ENCODE measurements at regions not wholly inside any gene's neighbourhood (a gene's known extent, or its start where the extent isn't known, plus 50 kb on each side); places are given as distances from the start of the nearest gene placed in this dataset.
"Not testable (repeated sequence)": the region's sequence is repeated elsewhere in the genome, so short reads cannot be mapped to it uniquely, and the experiment has no call there.

GRCh38 chr6:28659250-28659566 is 133.5 kb downstream of the GPX5 start:
- no peak for DNase-seq

- DNase-seq, result no peak
Observed at GRCh38 chr6:28661097-28661713, 135.5 kb downstream of the GPX5 start.

- no peak for DNase-seq
Observed at GRCh38 chr6:28664870-28665396, 139.3 kb downstream of the GPX5 start.

GRCh38 chr6:28673417-28673786 is 147.7 kb downstream of the GPX5 start:
- DNase-seq, result no peak

GRCh38 chr6:28673787-28674671 is 148.3 kb downstream of the GPX5 start:
- DNase-seq, result no peak

GRCh38 chr6:28675600-28675999 is 149.9 kb downstream of the GPX5 start:
- DNase-seq, result no peak

GRCh38 chr6:28682542-28682941 is 156.9 kb downstream of the GPX5 start:
- no peak for DNase-seq

GRCh38 chr6:28682956-28683685 is 157.4 kb downstream of the GPX5 start:
- DNase-seq, result not testable (repeated sequence)

GRCh38 chr6:28683945-28684538 is 158.4 kb downstream of the GPX5 start:
- peak; percentile 29 for DNase-seq

GRCh38 chr6:28685960-28686359 is 160.3 kb downstream of the GPX5 start:
- DNase-seq, result not testable (repeated sequence)

- not testable (repeated sequence) for DNase-seq
Observed at GRCh38 chr6:28686446-28687027, 160.9 kb downstream of the GPX5 start.

- not testable (repeated sequence) for DNase-seq
Observed at GRCh38 chr6:28687309-28687981, 161.8 kb downstream of the GPX5 start.

- DNase-seq, result not testable (repeated sequence)
Observed at GRCh38 chr6:28691991-28692390, 166.3 kb downstream of the GPX5 start.

GRCh38 chr6:28693033-28693750 is 167.5 kb downstream of the GPX5 start:
- no peak for DNase-seq

GRCh38 chr6:28693751-28694443 is 168.2 kb downstream of the GPX5 start:
- DNase-seq, result no peak

- DNase-seq, result no peak
Observed at GRCh38 chr6:28695715-28696114, 170.0 kb downstream of the GPX5 start.

- no peak for DNase-seq
Observed at GRCh38 chr6:28696167-28696566, 170.5 kb downstream of the GPX5 start.

- DNase-seq, result no peak
Observed at GRCh38 chr6:28696682-28697081, 171.0 kb downstream of the GPX5 start.

- DNase-seq, result no peak
Observed at GRCh38 chr6:28707387-28708282, 182.0 kb downstream of the GPX5 start.
